SK-N-SH (cell line): ENCODE measurements at regions not wholly inside any gene's neighbourhood (a gene's known extent, or its start where the extent isn't known, plus 50 kb on each side); places are given as distances from the start of the nearest gene placed in this dataset.

Experiments used
- CTCF ChIA-PET: fragments of 300-600, 350-600 bp; formaldehyde crosslinking; extraction: SDS; loops from one replicate; lab custom pipeline; 2021; lab: Yijun Ruan, JAX
- POLR2A ChIA-PET: fragments of 350-600 bp; sonication (Branson Sonifier 250); formaldehyde crosslinking; extraction: SDS; loops from one replicate; lab custom pipeline; 2020; ENCODE audit warnings: antibody characterized with exemption, inconsistent platforms; lab: Yijun Ruan, JAX
- DNase-seq: peaks from one replicate; pipeline ENCODE4 v3.0.0; 2012
- H2AFZ ChIP-seq: fragments of 200-600 bp; sonication (generic); 2 replicates; pipeline ENCODE4 v1.8.1; 2016; ENCODE audit warnings: antibody characterized with exemption, mild to moderate bottlenecking, low read depth
- H3F3A ChIP-seq: fragments of 200-600 bp; sonication (generic); replicated peaks from 2 replicates; pipeline ENCODE3; 2016; ENCODE audit warnings: antibody characterized with exemption, mild to moderate bottlenecking; ENCODE audit not compliant: insufficient read depth
- H3K27ac ChIP-seq, 2 experiments: fragments of 200-500 bp in 1 of 2; fragments of 200-600 bp in 1 of 2; sonication (Bioruptor generic) in 1 of 2; sonication (generic), shearing (Covaris generic) in 1 of 2; 2 replicates each; pipeline versions ENCODE4 v1.5.1 to v1.6.1; 2014 to 2016; ENCODE audit warnings: low read depth in 2 of 2, inconsistent platforms in 1 of 2, low read length in 1 of 2, mild to moderate bottlenecking in 1 of 2, mixed read lengths in 1 of 2
- H3K27me3 ChIP-seq: fragments of 200-600 bp; sonication (generic), shearing (Covaris generic); 2 replicates; pipeline ENCODE4 v1.6.1; 2016; ENCODE audit warnings: mixed run types; ENCODE audit not compliant: insufficient read depth
- H3K36me3 ChIP-seq, 2 experiments: fragments of 200-500 bp in 1 of 2; fragments of 200-600 bp in 1 of 2; sonication (Bioruptor generic) in 1 of 2; sonication (generic) in 1 of 2; replicated peaks in 1 of 2; 2 replicates each; pipeline versions ENCODE3 to v1.5.1; 2014 to 2016; ENCODE audit warnings: low read length in 1 of 2, mild to moderate bottlenecking in 1 of 2; ENCODE audit not compliant: insufficient read depth in 2 of 2, control insufficient read depth in 1 of 2
- H3K4me1 ChIP-seq, 2 experiments: fragments of 200-500 bp in 1 of 2; fragments of 200-600 bp in 1 of 2; sonication (Bioruptor generic) in 1 of 2; sonication (generic), shearing (Covaris generic) in 1 of 2; 2 replicates each; pipeline versions ENCODE4 v1.5.1 to v1.6.1; 2014 to 2016; ENCODE audit warnings: low read depth in 1 of 2, low read length in 1 of 2, mixed run types in 1 of 2; ENCODE audit not compliant: insufficient read depth in 2 of 2, control insufficient read depth in 1 of 2
- H3K4me2 ChIP-seq: fragments of 200-600 bp; sonication (generic), shearing (Covaris generic); 2 replicates; pipeline ENCODE4 v1.6.1; 2017; ENCODE audit warnings: mixed run types
- H3K4me3 ChIP-seq, 2 experiments: fragments of 200-500 bp in 1 of 2; fragments of 200-600 bp in 1 of 2; sonication (Bioruptor generic) in 1 of 2; sonication (generic), shearing (Covaris generic) in 1 of 2; 2 replicates each; pipeline versions ENCODE4 v1.5.1 to v1.8.1; 2014 to 2016; ENCODE audit warnings: low read depth in 2 of 2, inconsistent platforms in 1 of 2, low read length in 1 of 2, mild to moderate bottlenecking in 1 of 2, mixed read lengths in 1 of 2, moderate library complexity in 1 of 2
- H3K79me2 ChIP-seq: fragments of 200-600 bp; sonication (generic); 2 replicates; pipeline ENCODE4 v1.8.1; 2017; ENCODE audit warnings: mild to moderate bottlenecking; ENCODE audit not compliant: insufficient read depth
- H3K9ac ChIP-seq: fragments of 200-600 bp; sonication (generic); 2 replicates; pipeline ENCODE4 v1.6.1; 2017; ENCODE audit warnings: mixed run types
- H3K9me2 ChIP-seq: fragments of 200-600 bp; sonication (generic); 2 replicates; pipeline ENCODE4 v1.6.1; 2017; ENCODE audit warnings: mixed run types
- H3K9me3 ChIP-seq: fragments of 200-600 bp; sonication (generic); 2 replicates; pipeline ENCODE4 v1.6.1; 2017; ENCODE audit warnings: mixed run types, mild to moderate bottlenecking, moderate library complexity
- H4K20me1 ChIP-seq: fragments of 200-600 bp; sonication (generic); 2 replicates; pipeline ENCODE4 v1.6.1; 2017; ENCODE audit warnings: mild to moderate bottlenecking, mixed run types; ENCODE audit not compliant: insufficient read depth
- CTCF ChIP-seq: fragments of 200-600 bp; sonication (generic); IDR thresholded peaks from 2 replicates; pipeline ENCODE4 v1.6.1; 2017; ENCODE audit warnings: antibody characterized with exemption, mild to moderate bottlenecking, moderate library complexity
- EP300 ChIP-seq, 2 experiments: IDR thresholded peaks; 2 replicates each; pipeline versions ENCODE4 v1.4.0 to v1.6.1; 2012; ENCODE audit warnings: borderline replicate concordance in 1 of 2, low read depth in 1 of 2, low read length in 1 of 2
- EZH2phosphoT487 ChIP-seq: fragments of 200-600 bp; sonication (generic); IDR thresholded peaks from 2 replicates; pipeline ENCODE4 v1.6.1; 2017; ENCODE audit warnings: low read depth, mixed run types, mild to moderate bottlenecking, antibody characterized with exemption, moderate library complexity, borderline replicate concordance
- FOSL2 ChIP-seq: IDR thresholded peaks from 2 replicates; pipeline ENCODE4 v1.4.0; 2012; ENCODE audit warnings: low read depth, mild to moderate bottlenecking, moderate library complexity, borderline replicate concordance
- FOXJ3 ChIP-seq: sonication (generic); formaldehyde crosslinking; IDR thresholded peaks from 2 replicates; pipeline ENCODE4 v1.5.1; 2020; ENCODE audit warnings: mild to moderate bottlenecking, missing genetic modification reagents
- JUND ChIP-seq: IDR thresholded peaks from 2 replicates; pipeline ENCODE4 v1.4.0; 2012
- MEF2A ChIP-seq: IDR thresholded peaks from 2 replicates; pipeline ENCODE4 v1.4.0; 2012; ENCODE audit warnings: low read depth, borderline replicate concordance
- MXI1 ChIP-seq: IDR thresholded peaks from 2 replicates; pipeline ENCODE4 v1.6.1; 2012; ENCODE audit warnings: mild to moderate bottlenecking, low read depth, low read length, improper control_type of control experiment
- NFIC ChIP-seq: IDR thresholded peaks from 2 replicates; pipeline ENCODE4 v1.4.0; 2012; ENCODE audit warnings: borderline replicate concordance
- RAD21 ChIP-seq: IDR thresholded peaks from 2 replicates; pipeline ENCODE4 v1.6.1; 2012; ENCODE audit warnings: mild to moderate bottlenecking, low read length
- RCOR1 ChIP-seq: fragments of 150-350 bp; IDR thresholded peaks from 2 replicates; pipeline ENCODE4 v1.6.1; 2017; ENCODE audit warnings: antibody characterized with exemption, low read length
- REST ChIP-seq: IDR thresholded peaks from 2 replicates; pipeline ENCODE4 v1.6.1; 2012; ENCODE audit warnings: mild to moderate bottlenecking, low read depth, low read length, moderate library complexity
- RFX5 ChIP-seq: IDR thresholded peaks from 2 replicates; pipeline ENCODE4 v1.6.1; 2012; ENCODE audit warnings: mild to moderate bottlenecking, improper control_type of control experiment, low read length
- RXRA ChIP-seq: IDR thresholded peaks from 2 replicates; pipeline ENCODE4 v1.4.0; 2012; ENCODE audit warnings: low read depth, mild to moderate bottlenecking, borderline replicate concordance
- SIN3A ChIP-seq: IDR thresholded peaks from 2 replicates; pipeline ENCODE4 v1.6.1; 2012; ENCODE audit warnings: low read depth, mild to moderate bottlenecking, low read length, moderate library complexity, borderline replicate concordance
- SMC3 ChIP-seq: IDR thresholded peaks from 2 replicates; pipeline ENCODE4 v1.6.1; 2012; ENCODE audit warnings: low read depth, low read length, improper control_type of control experiment
- TCF12 ChIP-seq: IDR thresholded peaks from 2 replicates; pipeline ENCODE4 v1.4.0; 2012
- USF2 ChIP-seq: fragments of 150-350 bp; IDR thresholded peaks from 2 replicates; pipeline ENCODE4 v1.6.1; 2017; ENCODE audit warnings: antibody characterized with exemption, low read length, low read depth, borderline replicate concordance
- YY1 ChIP-seq: IDR thresholded peaks from 2 replicates; pipeline ENCODE4 v1.4.0; 2012; ENCODE audit warnings: low read depth, mild to moderate bottlenecking
- ZBTB33 ChIP-seq: IDR thresholded peaks from 2 replicates; pipeline ENCODE4 v1.4.0; 2012; ENCODE audit warnings: low read depth, borderline replicate concordance
- WGBS: methylation state at CpG from one replicate; pipeline ENCODE4 v1.1.6; 2017; ENCODE audit warnings: low lambda C conversion rate; 5-methylcytosine and 5-hydroxymethylcytosine counted together

GRCh38 chr1:102631691-102632090 is 476.6 kb downstream of the COL11A1 start:
- H3K9ac ChIP-seq: no peak overlapping the region
- no peaks in the 10 kb centered on the region for H3K79me2 ChIP-seq
- CTCF ChIA-PET: interaction anchor here (1.0 kb wide), 1 partner anchor 9 kb away, joined by 4 read pairs; no protein-coding TSS in a partner anchor
- peaks cover 0 to 6% of the 10 kb centered on the region in 2 experiments; a peak in 2 of 4 replicates for H3K4me1 ChIP-seq
- no peaks in the 10 kb centered on the region for H3K9me2 ChIP-seq
- TF ChIP-seq FOSL2 (no peak), EZH2phosphoT487 (no peak), RCOR1 (no peak), MXI1 (no peak), SMC3 (no peak), SIN3A (no peak), MEF2A (no peak), EP300 (IDR thresholded peaks at IDR 0.05; ENCODE audit: borderline replicate concordance in 1 of 2, low read depth in 1 of 2, low read length in 1 of 2) (no peak), RXRA (no peak), JUND (no peak), USF2 (no peak), TCF12 (no peak), YY1 (no peak)
- no peak for DNase-seq
- no peaks in the 10 kb centered on the region for H3K27me3 ChIP-seq
- no peak overlapping the region for H3K27ac ChIP-seq
- no peaks in the 10 kb centered on the region for H4K20me1 ChIP-seq
- no peak overlapping the region for H3K4me3 ChIP-seq
- H3K9me3 ChIP-seq: no peaks in the 10 kb centered on the region
- POLR2A ChIA-PET: no interaction called here
- H3K4me2 ChIP-seq: no peak overlapping the region
- no peaks in the 10 kb centered on the region for H3K36me3 ChIP-seq
- H3F3A ChIP-seq: no peaks in the 10 kb centered on the region
- 69% methylated on average over 3 of the region's 3 CpGs for WGBS
- H2AFZ ChIP-seq: no peak overlapping the region

GRCh38 chr1:102630041-102630440 is 478.3 kb downstream of the COL11A1 start:
- WGBS: 70% methylated on average over 1 of the region's 1 CpG
- ChIA-PET CTCF (no interaction called here), POLR2A (no interaction called here)
- Histone ChIP-seq H2AFZ (no peak overlapping the region), H3K4me1 (peaks cover 0 to 6% of the 10 kb centered on the region in 2 experiments; a peak in 2 of 4 replicates), H3K27ac (no peak overlapping the region), H3F3A (no peaks in the 10 kb centered on the region), H3K4me2 (no peak overlapping the region), H3K27me3 (no peaks in the 10 kb centered on the region), H3K79me2 (no peaks in the 10 kb centered on the region), H3K4me3 (no peak overlapping the region), H3K36me3 (no peaks in the 10 kb centered on the region), H3K9ac (no peak overlapping the region), H3K9me2 (no peaks in the 10 kb centered on the region), H3K9me3 (no peaks in the 10 kb centered on the region), H4K20me1 (no peaks in the 10 kb centered on the region)
- no peak for DNase-seq
- TF ChIP-seq FOXJ3 (CRISPR knock-in tag): no peak
- TF ChIP-seq YY1: no peak
- no peak for TF ChIP-seq RAD21
- no peak for TF ChIP-seq NFIC
- TF ChIP-seq TCF12: no peak
- TF ChIP-seq RFX5: no peak
- no peak for TF ChIP-seq CTCF
- TF ChIP-seq SIN3A: no peak
- no peak for TF ChIP-seq FOSL2
- no peak for TF ChIP-seq ZBTB33
- TF ChIP-seq EP300 (IDR thresholded peaks at IDR 0.05; ENCODE audit: borderline replicate concordance in 1 of 2, low read depth in 1 of 2, low read length in 1 of 2): no peak
- no peak for TF ChIP-seq REST
